ENCODE measurements at regions not wholly inside any gene's neighbourhood (a gene's known extent, or its start where the extent isn't known, plus 50 kb on each side); places are given as distances from the start of the nearest gene placed in this dataset.
"Not testable (repeated sequence)": the region's sequence is repeated elsewhere in the genome, so short reads cannot be mapped to it uniquely, and the experiment has no call there.

DNA sequence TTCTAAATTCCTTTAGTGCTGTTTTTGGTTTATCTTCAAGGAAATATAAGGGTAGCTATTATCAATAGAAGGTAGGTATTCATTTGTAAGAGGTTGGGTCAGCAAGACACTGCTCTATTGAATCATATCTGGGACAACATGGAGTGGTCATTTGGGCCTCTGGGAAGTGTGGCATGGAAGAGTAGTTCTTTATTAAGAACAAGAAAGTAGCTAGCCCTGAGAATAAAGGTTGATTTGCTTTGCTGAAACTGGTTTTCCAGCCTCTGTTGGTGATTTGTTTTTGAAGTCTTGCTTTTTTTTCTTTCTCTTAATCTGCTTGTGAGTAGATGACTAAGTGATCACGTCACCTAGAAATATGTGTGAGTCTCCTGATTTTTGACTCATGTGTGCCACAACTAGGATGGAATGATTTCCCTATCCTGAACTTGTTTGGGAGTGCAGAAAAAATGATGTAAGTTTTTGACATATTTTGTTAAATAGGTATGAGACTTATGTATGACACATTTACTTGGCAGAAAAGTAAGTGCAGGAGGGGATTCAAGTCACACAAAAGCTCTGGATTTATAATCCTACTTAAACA lies 381.8 kb downstream of the CENPW start:
- intact Hi-C loops (cut with micrococcal nuclease): no loop called here
- TF ChIP-seq, protein P1, sequence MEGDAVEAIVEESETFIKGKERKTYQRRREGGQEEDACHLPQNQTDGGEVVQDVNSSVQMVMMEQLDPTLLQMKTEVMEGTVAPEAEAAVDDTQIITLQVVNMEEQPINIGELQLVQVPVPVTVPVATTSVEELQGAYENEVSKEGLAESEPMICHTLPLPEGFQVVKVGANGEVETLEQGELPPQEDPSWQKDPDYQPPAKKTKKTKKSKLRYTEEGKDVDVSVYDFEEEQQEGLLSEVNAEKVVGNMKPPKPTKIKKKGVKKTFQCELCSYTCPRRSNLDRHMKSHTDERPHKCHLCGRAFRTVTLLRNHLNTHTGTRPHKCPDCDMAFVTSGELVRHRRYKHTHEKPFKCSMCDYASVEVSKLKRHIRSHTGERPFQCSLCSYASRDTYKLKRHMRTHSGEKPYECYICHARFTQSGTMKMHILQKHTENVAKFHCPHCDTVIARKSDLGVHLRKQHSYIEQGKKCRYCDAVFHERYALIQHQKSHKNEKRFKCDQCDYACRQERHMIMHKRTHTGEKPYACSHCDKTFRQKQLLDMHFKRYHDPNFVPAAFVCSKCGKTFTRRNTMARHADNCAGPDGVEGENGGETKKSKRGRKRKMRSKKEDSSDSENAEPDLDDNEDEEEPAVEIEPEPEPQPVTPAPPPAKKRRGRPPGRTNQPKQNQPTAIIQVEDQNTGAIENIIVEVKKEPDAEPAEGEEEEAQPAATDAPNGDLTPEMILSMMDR (IDR thresholded peaks at IDR 0.05; ENCODE audit: borderline replicate concordance): no peak
- Histone ChIP-seq H3K36me3 (no peaks in the 10 kb centered on the region), H3K4me1 (no peaks in the 10 kb centered on the region), H3K4me3 (no peak overlapping the region), H3K27ac (replicated peaks) (no peak overlapping the region), H3K27me3 (ENCODE audit: low read depth) (no peaks in the 10 kb centered on the region), H3K9me3 (replicated peaks) (peaks cover 13% of the 10 kb centered on the region)
- DNase-seq: no peak

DNA sequence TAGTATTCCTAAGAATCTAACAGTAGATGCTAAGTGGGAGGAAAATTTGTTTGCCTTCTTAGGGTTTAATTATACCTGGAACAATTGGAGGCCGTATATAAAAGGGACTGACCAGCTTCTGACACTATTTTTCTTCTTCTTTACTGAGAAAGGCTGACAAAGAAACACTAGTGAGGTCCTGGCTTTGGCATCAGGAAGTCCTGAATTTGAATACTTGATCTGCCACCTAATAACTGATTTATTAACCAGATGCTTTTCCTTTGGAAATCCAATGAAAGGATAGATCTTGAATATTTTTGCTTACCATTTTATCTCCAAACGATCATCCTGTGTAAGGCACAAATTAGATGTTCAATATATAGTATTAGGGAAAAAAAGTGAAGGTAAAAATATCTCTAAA lies 382.5 kb downstream of the CENPW start:
- Histone ChIP-seq H3K4me1 (no peaks in the 10 kb centered on the region), H3K4me3 (no peak overlapping the region), H3K9me3 (replicated peaks) (peaks cover 16% of the 10 kb centered on the region), H3K27ac (replicated peaks) (no peak overlapping the region), H3K36me3 (no peaks in the 10 kb centered on the region), H3K27me3 (ENCODE audit: low read depth) (no peaks in the 10 kb centered on the region)
- intact Hi-C loops (cut with micrococcal nuclease): no loop called here
- TF ChIP-seq, protein P1 (IDR thresholded peaks at IDR 0.05; ENCODE audit: borderline replicate concordance): no peak
- no peak for DNase-seq

DNA sequence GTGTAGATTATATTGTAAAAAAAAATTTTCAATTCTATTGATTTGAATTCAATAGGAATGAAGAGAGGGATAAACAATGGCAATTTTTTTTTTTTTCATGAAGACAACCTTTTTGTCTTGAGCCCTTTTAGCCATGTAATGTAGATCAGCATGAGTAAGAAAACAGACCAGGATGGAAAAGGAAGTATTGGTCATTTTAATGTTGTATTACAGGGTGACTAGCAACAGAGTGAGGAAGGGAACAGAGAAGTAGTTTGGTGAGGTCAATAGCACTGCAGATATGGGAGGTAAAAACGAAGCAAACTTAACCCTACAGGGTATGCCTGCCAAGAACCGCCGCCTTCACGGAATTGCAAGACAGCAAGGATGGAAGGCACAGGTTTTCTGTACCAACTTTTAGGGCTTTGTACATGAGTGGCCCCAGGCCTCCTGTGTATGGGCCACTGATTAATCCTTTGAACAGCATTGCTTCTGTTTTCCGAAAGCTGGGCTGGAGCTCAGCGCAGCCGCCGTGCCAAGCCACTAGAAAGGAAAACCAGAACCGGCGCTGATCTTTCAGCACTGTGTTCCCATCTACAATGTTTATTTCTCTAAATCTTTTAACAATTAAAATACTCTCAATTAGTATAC lies 383.7 kb downstream of the CENPW start:
- Histone ChIP-seq H3K9me3 (replicated peaks) (peaks cover 22% of the 10 kb centered on the region), H3K4me1 (no peaks in the 10 kb centered on the region), H3K4me3 (no peak overlapping the region), H3K27ac (replicated peaks) (no peak overlapping the region), H3K36me3 (no peaks in the 10 kb centered on the region), H3K27me3 (ENCODE audit: low read depth) (no peaks in the 10 kb centered on the region)
- TF ChIP-seq, protein P1 (IDR thresholded peaks at IDR 0.05; ENCODE audit: borderline replicate concordance): no peak
- no peak for DNase-seq
- intact Hi-C loops (cut with micrococcal nuclease): no loop called here

DNA sequence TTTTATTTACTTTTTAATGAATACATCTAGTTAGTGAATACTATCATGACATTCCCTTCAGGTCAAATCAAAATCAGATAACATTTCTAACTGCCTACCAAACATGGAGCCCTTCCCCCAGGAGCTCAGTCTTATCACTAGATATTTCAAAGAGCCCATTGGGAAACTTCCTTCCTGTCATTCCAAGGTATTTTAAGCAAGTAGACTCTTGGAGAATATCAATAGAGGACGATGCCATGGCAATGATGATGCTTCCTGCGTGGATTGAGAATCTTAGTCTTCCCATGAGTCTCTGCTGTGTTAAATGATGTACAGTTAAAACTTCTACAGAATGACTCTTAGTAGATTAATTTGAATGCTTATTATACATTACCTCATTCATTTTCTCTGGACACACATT lies 384.9 kb downstream of the CENPW start:
- intact Hi-C loops (cut with micrococcal nuclease): no loop called here
- TF ChIP-seq, protein P1 (IDR thresholded peaks at IDR 0.05; ENCODE audit: borderline replicate concordance): no peak
- H3K36me3 ChIP-seq: no peaks in the 10 kb centered on the region
- no peaks in the 10 kb centered on the region for H3K27me3 ChIP-seq (ENCODE audit: low read depth)
- H3K9me3 ChIP-seq (replicated peaks): peaks cover 29% of the 10 kb centered on the region
- H3K4me1 ChIP-seq: no peaks in the 10 kb centered on the region
- no peak overlapping the region for H3K4me3 ChIP-seq
- no peak overlapping the region for H3K27ac ChIP-seq (replicated peaks)
- no peak for DNase-seq

DNA sequence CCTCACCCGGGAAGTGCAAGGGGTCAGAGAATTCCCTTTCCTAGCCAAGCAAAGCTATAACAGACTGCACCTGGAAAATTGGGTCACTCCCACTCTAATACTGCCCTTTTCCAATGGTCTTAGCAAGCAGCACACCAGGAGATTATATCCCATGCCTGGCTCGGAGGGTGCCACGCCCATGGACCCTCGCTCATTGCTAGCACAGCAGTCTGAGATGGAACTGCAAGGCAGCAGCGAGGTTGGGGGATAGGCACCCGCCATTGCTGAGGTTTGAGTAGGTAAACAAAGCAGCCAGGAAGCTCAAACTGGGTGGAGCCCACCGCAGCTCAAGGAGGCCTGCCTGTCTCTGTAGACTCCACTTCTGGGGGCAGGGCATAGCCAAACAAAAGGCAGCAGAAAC lies 386.5 kb downstream of the CENPW start:
- H3K4me3 ChIP-seq; H3K27me3 ChIP-seq (ENCODE audit: low read depth); intact Hi-C loops (cut with micrococcal nuclease); H3K36me3 ChIP-seq; H3K4me1 ChIP-seq; DNase-seq; H3K27ac ChIP-seq (replicated peaks): not testable (repeated sequence)
- H3K9me3 ChIP-seq (replicated peaks): peaks cover 37% of the 10 kb centered on the region

DNA sequence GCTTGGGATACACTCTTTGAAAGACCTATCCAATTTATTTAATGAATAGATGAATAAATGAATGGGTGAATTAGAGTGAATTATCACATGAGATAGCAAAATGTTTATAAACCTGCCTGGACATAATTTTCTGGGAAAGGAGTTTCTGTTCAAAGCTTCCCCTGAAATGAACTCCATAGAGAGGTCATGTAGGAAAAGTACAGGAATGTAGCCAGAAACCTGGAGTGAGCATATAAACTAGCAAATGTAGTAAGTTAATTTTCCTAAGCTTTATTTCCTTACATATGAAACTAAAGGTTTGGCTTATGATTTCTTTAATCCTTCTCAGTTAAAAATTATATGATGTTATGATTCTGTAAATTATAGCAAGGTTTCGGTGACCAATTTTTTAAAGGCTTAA lies 380.3 kb upstream of the RSPO3 start:
- intact Hi-C loops (cut with micrococcal nuclease): no loop called here
- H3K36me3 ChIP-seq: no peaks in the 10 kb centered on the region
- no peak for DNase-seq
- peaks cover 5% of the 10 kb centered on the region for H3K9me3 ChIP-seq (replicated peaks)
- H3K27me3 ChIP-seq (ENCODE audit: low read depth): no peaks in the 10 kb centered on the region
- no peak overlapping the region for H3K4me3 ChIP-seq
- no peak overlapping the region for H3K27ac ChIP-seq (replicated peaks)
- TF ChIP-seq, protein P1 (IDR thresholded peaks at IDR 0.05; ENCODE audit: borderline replicate concordance): no peak
- H3K4me1 ChIP-seq: no peaks in the 10 kb centered on the region

All from left ventricle myocardium inferior (tissue), 1 donor.